Left renal cortex interstitium (tissue), 4 donors: ENCODE measurements at regions not wholly inside any gene's neighbourhood (a gene's known extent, or its start where the extent isn't known, plus 50 kb on each side); places are given as distances from the start of the nearest gene placed in this dataset.

Experiments
- DNase-seq, 4 donors: peaks; one replicate each; pipeline ENCODE4 v3.0.0-alpha.2; 2013; ENCODE audit warnings: low read depth in 4 of 4, low spot score in 2 of 4, missing footprints in 1 of 4

- DNase-seq: no peak
Measured at GRCh38 chr6:142558786-142559185, 257.0 kb downstream of the ADGRG6 start.

GRCh38 chr6:142561511-142562265, 259.9 kb downstream of the ADGRG6 start:
- DNase-seq: no peak

- DNase-seq: no peak
Measured at GRCh38 chr6:142562865-142563264, 261.1 kb downstream of the ADGRG6 start.

GRCh38 chr6:142566628-142567396, 265.0 kb downstream of the ADGRG6 start:
- DNase-seq: peak in 3 of 4 donors; percentile 19 to 52 (median 32)

GRCh38 chr6:142567461-142567860, 265.7 kb downstream of the ADGRG6 start:
- no peak for DNase-seq

GRCh38 chr6:142568857-142569597, 267.2 kb downstream of the ADGRG6 start:
- no peak for DNase-seq

GRCh38 chr6:142569676-142570075, 267.9 kb downstream of the ADGRG6 start:
- DNase-seq: no peak

- no peak for DNase-seq
Measured at GRCh38 chr6:142570221-142570671, 268.4 kb downstream of the ADGRG6 start.

GRCh38 chr6:142592876-142593275, 291.1 kb downstream of the ADGRG6 start:
- no peak for DNase-seq

- no peak for DNase-seq
Measured at GRCh38 chr6:142597836-142598235, 296.0 kb downstream of the ADGRG6 start.

GRCh38 chr6:142601427-142601826, 299.6 kb downstream of the ADGRG6 start:
- DNase-seq: no peak

- DNase-seq: no peak
Measured at GRCh38 chr6:142602972-142603371, 301.2 kb downstream of the ADGRG6 start.

GRCh38 chr6:142605922-142606485, 304.2 kb downstream of the ADGRG6 start:
- DNase-seq: no peak

- no peak for DNase-seq
Measured at GRCh38 chr6:142612956-142613355, 311.1 kb downstream of the ADGRG6 start.

- no peak for DNase-seq
Measured at GRCh38 chr6:142613981-142614380, 312.2 kb downstream of the ADGRG6 start.

- DNase-seq: no peak
Measured at GRCh38 chr6:142617158-142617557, 315.4 kb downstream of the ADGRG6 start.

- DNase-seq: no peak
Measured at GRCh38 chr6:142621822-142622221, 320.0 kb downstream of the ADGRG6 start.

- no peak for DNase-seq
Measured at GRCh38 chr6:142624978-142625715, 319.8 kb downstream of the HIVEP2 start.

GRCh38 chr6:142627474-142627873, 317.5 kb downstream of the HIVEP2 start:
- no peak for DNase-seq
